OCI-LY1 (cell line): ENCODE measurements at regions not wholly inside any gene's neighbourhood (a gene's known extent, or its start where the extent isn't known, plus 50 kb on each side); places are given as distances from the start of the nearest gene placed in this dataset.

Source experiments
- H2AFZ ChIP-seq: fragments of 200-600 bp; sonication (generic), shearing (Covaris generic); 2 replicates; pipeline ENCODE4 v1.6.0; 2014; ENCODE audit warnings: antibody characterized with exemption, mild to moderate bottlenecking, low read length
- H3F3A ChIP-seq: fragments of 200-600 bp; sonication (generic), shearing (Covaris generic); 2 replicates; pipeline ENCODE4 v1.6.0; 2014; ENCODE audit warnings: mild to moderate bottlenecking, antibody characterized with exemption, low read length, moderate library complexity; ENCODE audit not compliant: insufficient read depth
- H3K27ac ChIP-seq: fragments of 200-600 bp; sonication (generic); 2 replicates; pipeline ENCODE4 v1.5.1; 2014; ENCODE audit warnings: low read length, mixed run types, mild to moderate bottlenecking, low read depth; ENCODE audit not compliant: poor library complexity, severe bottlenecking
- H3K27me3 ChIP-seq: fragments of 200-600 bp; sonication (generic); 2 replicates; pipeline ENCODE4 v1.6.0; 2014; ENCODE audit warnings: antibody characterized with exemption, mild to moderate bottlenecking, low read length, moderate library complexity; ENCODE audit not compliant: insufficient read depth
- H3K36me3 ChIP-seq: fragments of 200-600 bp; sonication (generic); 2 replicates; pipeline ENCODE4 v1.6.1; 2014; ENCODE audit warnings: mild to moderate bottlenecking, antibody characterized with exemption, low read length, moderate library complexity, mixed read lengths; ENCODE audit not compliant: insufficient read depth
- H3K4me1 ChIP-seq: fragments of 200-600 bp; sonication (generic); 2 replicates; pipeline ENCODE4 v1.5.1; 2014; ENCODE audit warnings: mild to moderate bottlenecking, low read length, moderate library complexity; ENCODE audit not compliant: insufficient read depth, severe bottlenecking
- H3K4me2 ChIP-seq: fragments of 200-600 bp; sonication (generic), shearing (Covaris generic); 2 replicates; pipeline ENCODE4 v1.6.1; 2014; ENCODE audit warnings: low read length
- H3K4me3 ChIP-seq: fragments of 200-600 bp; sonication (generic); 2 replicates; pipeline ENCODE4 v1.5.1; 2014; ENCODE audit warnings: low read length, low read depth, mild to moderate bottlenecking, mixed read lengths; ENCODE audit not compliant: poor library complexity, severe bottlenecking
- H3K79me2 ChIP-seq: fragments of 200-600 bp; shearing (Covaris generic); 2 replicates; pipeline ENCODE4 v1.6.1; 2016; ENCODE audit warnings: mixed run types, low read length, mixed read lengths; ENCODE audit not compliant: insufficient read depth
- H3K9ac ChIP-seq: fragments of 200-600 bp; sonication (generic), shearing (Covaris generic); 2 replicates; pipeline ENCODE4 v1.6.1; 2014; ENCODE audit warnings: mild to moderate bottlenecking, low read length, mixed read lengths
- H3K9me2 ChIP-seq: fragments of 200-600 bp; sonication (generic), shearing (Covaris generic); 2 replicates; pipeline ENCODE4 v1.6.1; 2014; ENCODE audit warnings: low read depth, mild to moderate bottlenecking, low read length, mixed read lengths
- H3K9me3 ChIP-seq: fragments of 200-600 bp; shearing (Covaris generic); 2 replicates; pipeline ENCODE4 v1.6.1; 2014; ENCODE audit warnings: low read length, mixed read lengths
- H4K20me1 ChIP-seq: fragments of 200-600 bp; sonication (generic), shearing (Covaris generic); 2 replicates; pipeline ENCODE4 v1.6.0; 2016; ENCODE audit warnings: mild to moderate bottlenecking, low read length; ENCODE audit not compliant: insufficient read depth
- CTCF ChIP-seq: fragments of 200-600 bp; sonication (generic), shearing (Covaris generic); IDR thresholded peaks from 2 replicates; pipeline ENCODE4 v1.5.1; 2017; ENCODE audit warnings: mild to moderate bottlenecking, antibody characterized with exemption, low read length, moderate library complexity, mixed read lengths
- EZH2 ChIP-seq: fragments of 200-600 bp; sonication (generic), shearing (Covaris generic); IDR thresholded peaks from 2 replicates; pipeline ENCODE4 v1.8.0; 2017; ENCODE audit warnings: borderline replicate concordance, mixed run types, mild to moderate bottlenecking, antibody characterized with exemption, low read length, moderate library complexity, mixed read lengths

GRCh38 chr13:107139006-107139405, 571.1 kb upstream of the ARGLU1 start:
- no peak for TF ChIP-seq CTCF
- no peak for TF ChIP-seq EZH2

DNA sequence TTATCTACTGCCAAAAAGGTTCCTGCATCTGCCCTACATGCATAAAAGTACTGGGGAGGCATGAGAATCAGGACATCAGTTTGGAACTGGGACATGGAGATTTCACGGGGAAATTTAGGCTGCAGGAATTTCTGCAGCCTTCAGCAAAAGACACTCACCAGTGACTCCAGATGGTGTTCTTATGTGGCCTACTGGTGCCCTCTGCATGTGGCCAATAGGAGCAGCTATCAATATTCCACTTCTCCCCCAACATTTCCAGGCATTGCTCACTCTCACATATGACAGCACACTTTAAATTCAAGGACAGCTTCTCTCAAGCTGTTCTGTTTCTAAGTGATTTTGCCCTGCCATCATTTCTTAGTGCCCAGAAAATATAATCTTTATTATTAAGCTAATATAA, 570.5 kb upstream of the ARGLU1 start:
- no peaks in the 10 kb centered on the region for H3K9me2 ChIP-seq
- no peaks in the 10 kb centered on the region for H3K79me2 ChIP-seq
- H3K4me2 ChIP-seq = no peak overlapping the region
- no peak overlapping the region for H3K4me3 ChIP-seq
- no peaks in the 10 kb centered on the region for H3K9me3 ChIP-seq
- H3K9ac ChIP-seq = no peak overlapping the region
- no peaks in the 10 kb centered on the region for H4K20me1 ChIP-seq
- H2AFZ ChIP-seq = no peak overlapping the region
- H3K4me1 ChIP-seq = no peaks in the 10 kb centered on the region
- no peaks in the 10 kb centered on the region for H3K27me3 ChIP-seq
- H3F3A ChIP-seq = no peaks in the 10 kb centered on the region
- no peaks in the 10 kb centered on the region for H3K36me3 ChIP-seq
- H3K27ac ChIP-seq = no peak overlapping the region
- TF ChIP-seq EZH2 = no peak
- no peak for TF ChIP-seq CTCF

More at GRCh38 chr13:107139006-107139405, 571.1 kb upstream of the ARGLU1 start:
- Histone ChIP-seq H4K20me1 (no peaks in the 10 kb centered on the region), H2AFZ (no peak overlapping the region), H3K4me1 (no peaks in the 10 kb centered on the region), H3K36me3 (no peaks in the 10 kb centered on the region), H3K9ac (no peak overlapping the region), H3F3A (no peaks in the 10 kb centered on the region), H3K9me2 (no peaks in the 10 kb centered on the region), H3K9me3 (no peaks in the 10 kb centered on the region), H3K4me2 (no peak overlapping the region), H3K4me3 (no peak overlapping the region), H3K27ac (no peak overlapping the region), H3K27me3 (no peaks in the 10 kb centered on the region), H3K79me2 (no peaks in the 10 kb centered on the region)

GRCh38 chr13:107133950-107134349, 566.0 kb upstream of the ARGLU1 start:
- no peak for TF ChIP-seq CTCF
- TF ChIP-seq EZH2 = no peak
- Histone ChIP-seq H3K79me2 (no peaks in the 10 kb centered on the region), H3K9ac (no peak overlapping the region), H3K27me3 (no peaks in the 10 kb centered on the region), H3K4me1 (no peaks in the 10 kb centered on the region), H3F3A (no peaks in the 10 kb centered on the region), H3K4me3 (no peak overlapping the region), H3K36me3 (no peaks in the 10 kb centered on the region), H2AFZ (no peak overlapping the region), H3K4me2 (no peak overlapping the region), H3K9me2 (no peaks in the 10 kb centered on the region), H3K9me3 (no peaks in the 10 kb centered on the region), H3K27ac (no peak overlapping the region), H4K20me1 (no peaks in the 10 kb centered on the region)
